Bronchial epithelial cell (primary cell): ENCODE measurements at regions not wholly inside any gene's neighbourhood (a gene's known extent, or its start where the extent isn't known, plus 50 kb on each side); places are given as distances from the start of the nearest gene placed in this dataset.

Experiments used
- DNase-seq: peaks from one replicate; pipeline ENCODE4 v3.0.0-alpha.2; 2010; ENCODE audit warnings: low read depth
- FAIRE-seq: peaks from 2 replicates; lab custom pipeline; 2011; peaks lifted over from hg19 to GRCh38; lab: Jason Lieb, UNC
- H3K27me3 ChIP-seq: 2 replicates; pipeline ENCODE4 v1.5.1; 2011; ENCODE audit warnings: low read length; ENCODE audit not compliant: control insufficient read depth, insufficient read depth
- H3K36me3 ChIP-seq: 2 replicates; pipeline ENCODE4 v1.5.1; 2011; ENCODE audit warnings: low read length; ENCODE audit not compliant: control insufficient read depth, insufficient read depth
- H3K4me3 ChIP-seq: 2 replicates; pipeline ENCODE4 v1.5.1; 2011; ENCODE audit warnings: mild to moderate bottlenecking, low read depth, low read length, control low read depth
- CTCF ChIP-seq: IDR thresholded peaks from 2 replicates; pipeline ENCODE4 v1.5.1; 2011; ENCODE audit warnings: mild to moderate bottlenecking, moderate library complexity, low read length, control low read depth, inconsistent platforms; ENCODE audit not compliant: insufficient read depth, severe bottlenecking

GRCh38 chr10:58094985-58095718 lies 172.5 kb downstream of the IPMK start:
- no peak overlapping the region for H3K4me3 ChIP-seq
- FAIRE-seq, result no peak

GRCh38 chr10:58091886-58092285 lies 175.8 kb downstream of the IPMK start:
- H3K4me3 ChIP-seq, result no peak overlapping the region
- no peak for TF ChIP-seq CTCF
- no peak for FAIRE-seq
- no peaks in the 10 kb centered on the region for H3K36me3 ChIP-seq
- H3K27me3 ChIP-seq, result no peaks in the 10 kb centered on the region
- DNase-seq, result no peak

More at GRCh38 chr10:58094985-58095718, 172.5 kb downstream of the IPMK start:
- Histone ChIP-seq H3K27me3 (no peaks in the 10 kb centered on the region), H3K36me3 (no peaks in the 10 kb centered on the region)
- TF ChIP-seq CTCF, result no peak
- DNase-seq, result no peak

- DNase-seq (no peak), FAIRE-seq (no peak)
- TF ChIP-seq CTCF, result no peak
- H3K36me3 ChIP-seq, result no peaks in the 10 kb centered on the region
- H3K27me3 ChIP-seq, result no peaks in the 10 kb centered on the region
- no peak overlapping the region for H3K4me3 ChIP-seq
Observed at GRCh38 chr10:58089739-58090138, 178.0 kb downstream of the IPMK start.

- H3K4me3 ChIP-seq, result no peak overlapping the region
- H3K36me3 ChIP-seq, result no peaks in the 10 kb centered on the region
- FAIRE-seq (no peak), DNase-seq (peak; percentile 83)
- H3K27me3 ChIP-seq, result no peaks in the 10 kb centered on the region
- TF ChIP-seq CTCF, result no peak
Observed at GRCh38 chr10:58087896-58088295, 179.8 kb downstream of the IPMK start.

GRCh38 chr10:58086763-58087150 lies 180.9 kb downstream of the IPMK start:
- Histone ChIP-seq H3K27me3 (no peaks in the 10 kb centered on the region), H3K4me3 (no peak overlapping the region), H3K36me3 (no peaks in the 10 kb centered on the region)
- FAIRE-seq, result no peak
- no peak for TF ChIP-seq CTCF
- DNase-seq, result no peak
